ENCODE measurements at regions not wholly inside any gene's neighbourhood (a gene's known extent, or its start where the extent isn't known, plus 50 kb on each side); places are given as distances from the start of the nearest gene placed in this dataset.

DNA sequence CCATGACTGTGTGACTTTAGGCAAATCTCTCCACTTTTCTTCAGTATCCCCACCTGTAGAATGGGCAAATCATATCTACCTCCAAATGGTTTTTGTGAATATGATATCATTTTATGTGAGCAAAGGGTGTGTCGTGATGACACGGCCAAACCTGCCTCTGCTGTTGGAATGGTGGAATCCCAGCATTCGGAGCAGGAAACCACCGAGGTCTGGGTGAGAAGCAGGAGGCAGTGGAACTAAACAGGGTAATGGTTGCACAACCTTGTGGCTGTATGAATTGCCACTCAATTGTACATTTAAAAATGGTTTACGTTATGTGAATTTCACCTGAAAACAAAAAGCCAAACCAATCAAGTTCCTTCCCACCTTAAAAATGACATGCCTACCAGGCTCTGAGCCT lies 131.4 kb upstream of the ZMIZ1 start:
- Histone ChIP-seq H3K36me3 (ENCODE audit: control insufficient read depth, insufficient read depth, low read length) (no peaks in the 10 kb centered on the region), H3K79me2 (ENCODE audit: control insufficient read depth, insufficient read depth, low read length) (no peaks in the 10 kb centered on the region), H2BK15ac (replicated peaks; ENCODE audit: low read depth) (no peak overlapping the region), H3K79me1 (ENCODE audit: low read length) (no peaks in the 10 kb centered on the region), H3K4me1 (ENCODE audit: control insufficient read depth, low read depth, low read length) (peaks cover 4% of the 10 kb centered on the region), H2BK120ac (ENCODE audit: low read depth, low read length) (no peak overlapping the region), H3K27me3 (ENCODE audit: insufficient read depth, low read length, poor library complexity) (no peaks in the 10 kb centered on the region), H4K8ac (ENCODE audit: low read depth, low read length) (no peak overlapping the region), H3K4me3 (ENCODE audit: low read length) (no peak overlapping the region), H3K18ac (ENCODE audit: low read length) (peak overlapping the region; percentile 1), H3K9ac (ENCODE audit: low read length) (no peak overlapping the region), H3K4ac (ENCODE audit: low read depth, low read length) (no peak overlapping the region), H3K23ac (ENCODE audit: low read length) (no peak overlapping the region), H2AK5ac (ENCODE audit: low read length) (no peak overlapping the region), H3K27ac (ENCODE audit: low read depth, low read length) (no peak overlapping the region), H3K4me2 (ENCODE audit: low read length) (no peak overlapping the region), H3K56ac (ENCODE audit: low read length) (peak overlapping the region; percentile 53), H4K5ac (ENCODE audit: low read length) (no peak overlapping the region), H2BK5ac (ENCODE audit: low read length) (no peak overlapping the region)
- DNase-seq = no peak
- no CpG with 5 or more reads among the region's 5 CpGs for WGBS (ENCODE audit: extremely low coverage, insufficient coverage, low lambda C conversion rate)

- no peak overlapping the region for H2BK120ac ChIP-seq (ENCODE audit: low read depth, low read length)
- H2BK5ac ChIP-seq (ENCODE audit: low read length) = peak overlapping the region; percentile 25
- no peak overlapping the region for H3K4me2 ChIP-seq (ENCODE audit: low read length)
- no peaks in the 10 kb centered on the region for H3K79me1 ChIP-seq (ENCODE audit: low read length)
- peaks cover 4% of the 10 kb centered on the region for H3K4me1 ChIP-seq (ENCODE audit: control insufficient read depth, low read depth, low read length)
- H3K79me2 ChIP-seq (ENCODE audit: control insufficient read depth, insufficient read depth, low read length) = no peaks in the 10 kb centered on the region
- no peak overlapping the region for H3K23ac ChIP-seq (ENCODE audit: low read length)
- H3K36me3 ChIP-seq (ENCODE audit: control insufficient read depth, insufficient read depth, low read length) = no peaks in the 10 kb centered on the region
- H4K5ac ChIP-seq (ENCODE audit: low read length) = no peak overlapping the region
- H3K27me3 ChIP-seq (ENCODE audit: insufficient read depth, low read length, poor library complexity) = no peaks in the 10 kb centered on the region
- H3K27ac ChIP-seq (ENCODE audit: low read depth, low read length) = no peak overlapping the region
- WGBS (ENCODE audit: extremely low coverage, insufficient coverage, low lambda C conversion rate) = no CpG with 5 or more reads among the region's 10 CpGs
- DNase-seq = peak; percentile 66
- no peak overlapping the region for H3K9ac ChIP-seq (ENCODE audit: low read length)
- H3K18ac ChIP-seq (ENCODE audit: low read length) = peak overlapping the region; percentile 5
- peak overlapping the region; percentile 25 for H3K56ac ChIP-seq (ENCODE audit: low read length)
- H3K4ac ChIP-seq (ENCODE audit: low read depth, low read length) = no peak overlapping the region
- H4K8ac ChIP-seq (ENCODE audit: low read depth, low read length) = no peak overlapping the region
- H3K4me3 ChIP-seq (ENCODE audit: low read length) = no peak overlapping the region
- H2AK5ac ChIP-seq (ENCODE audit: low read length) = no peak overlapping the region
- H2BK15ac ChIP-seq (replicated peaks; ENCODE audit: low read depth) = no peak overlapping the region
Observed at GRCh38 chr10:78937800-78938694, 130.7 kb upstream of the ZMIZ1 start.

DNA sequence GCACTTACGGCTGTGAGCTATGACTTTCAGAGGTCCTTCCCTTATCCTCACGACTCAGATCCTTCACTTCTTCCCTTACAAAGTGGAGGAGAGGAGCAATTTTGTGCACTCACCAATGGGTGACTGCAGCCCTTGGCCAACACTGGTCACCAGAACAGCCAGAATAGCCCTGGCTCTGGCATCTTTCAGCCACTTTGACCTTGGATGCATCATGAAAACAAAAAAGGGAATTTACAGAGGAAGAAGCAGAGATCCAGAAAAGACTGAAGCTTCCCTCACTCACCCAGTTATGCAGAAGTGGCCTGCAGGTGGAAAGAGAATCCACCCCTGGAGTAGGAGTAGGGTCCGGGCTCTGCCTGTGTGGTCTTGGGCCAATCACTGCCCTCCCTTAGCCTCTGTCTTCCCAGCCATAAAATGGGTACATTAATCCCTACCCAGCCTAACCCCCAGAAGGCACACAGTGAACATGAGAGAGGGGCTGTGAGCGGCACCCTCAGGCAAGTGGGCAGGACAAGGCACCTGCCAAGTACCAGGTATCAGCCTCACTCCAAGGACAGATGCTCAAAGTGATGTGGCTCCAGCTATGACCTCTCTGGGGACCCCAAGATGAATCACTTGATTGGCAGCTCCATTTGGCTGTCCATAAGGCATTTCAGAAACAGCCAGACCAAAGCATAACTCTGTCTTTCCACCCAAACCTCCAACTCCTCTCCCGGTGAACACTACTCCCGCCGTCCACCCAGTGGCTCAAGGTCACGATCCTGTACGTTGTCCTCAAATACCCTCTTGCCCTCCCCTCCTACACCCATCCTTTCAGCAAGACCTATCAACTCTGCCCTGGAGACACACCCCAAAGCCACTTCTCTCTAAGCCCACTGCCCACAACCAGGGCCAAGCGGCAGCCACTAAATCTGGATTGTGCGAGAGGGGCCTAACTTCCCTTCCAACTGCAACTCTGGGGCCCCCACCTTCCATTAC lies 129.8 kb upstream of the ZMIZ1 start:
- Histone ChIP-seq H3K4me1 (ENCODE audit: control insufficient read depth, low read depth, low read length) (peaks cover 4% of the 10 kb centered on the region), H2AK5ac (ENCODE audit: low read length) (peak overlapping the region; percentile 61), H3K18ac (ENCODE audit: low read length) (no peak overlapping the region), H3K4ac (ENCODE audit: low read depth, low read length) (no peak overlapping the region), H2BK120ac (ENCODE audit: low read depth, low read length) (no peak overlapping the region), H3K4me2 (ENCODE audit: low read length) (no peak overlapping the region), H4K8ac (ENCODE audit: low read depth, low read length) (no peak overlapping the region), H3K56ac (ENCODE audit: low read length) (peak overlapping the region; percentile 19), H3K79me1 (ENCODE audit: low read length) (no peaks in the 10 kb centered on the region), H3K79me2 (ENCODE audit: control insufficient read depth, insufficient read depth, low read length) (no peaks in the 10 kb centered on the region), H3K36me3 (ENCODE audit: control insufficient read depth, insufficient read depth, low read length) (no peaks in the 10 kb centered on the region), H3K27ac (ENCODE audit: low read depth, low read length) (no peak overlapping the region), H3K4me3 (ENCODE audit: low read length) (no peak overlapping the region), H3K9ac (ENCODE audit: low read length) (no peak overlapping the region), H3K23ac (ENCODE audit: low read length) (no peak overlapping the region), H2BK5ac (ENCODE audit: low read length) (peak overlapping the region; percentile 25), H4K5ac (ENCODE audit: low read length) (no peak overlapping the region), H2BK15ac (replicated peaks; ENCODE audit: low read depth) (no peak overlapping the region), H3K27me3 (ENCODE audit: insufficient read depth, low read length, poor library complexity) (no peaks in the 10 kb centered on the region)
- no CpG with 5 or more reads among the region's 11 CpGs for WGBS (ENCODE audit: extremely low coverage, insufficient coverage, low lambda C conversion rate)
- DNase-seq = no peak

- WGBS (ENCODE audit: extremely low coverage, insufficient coverage, low lambda C conversion rate) = no CpG with 5 or more reads among the region's 4 CpGs
- no peak for DNase-seq
Observed at GRCh38 chr10:78942091-78942501, 126.7 kb upstream of the ZMIZ1 start.

DNA sequence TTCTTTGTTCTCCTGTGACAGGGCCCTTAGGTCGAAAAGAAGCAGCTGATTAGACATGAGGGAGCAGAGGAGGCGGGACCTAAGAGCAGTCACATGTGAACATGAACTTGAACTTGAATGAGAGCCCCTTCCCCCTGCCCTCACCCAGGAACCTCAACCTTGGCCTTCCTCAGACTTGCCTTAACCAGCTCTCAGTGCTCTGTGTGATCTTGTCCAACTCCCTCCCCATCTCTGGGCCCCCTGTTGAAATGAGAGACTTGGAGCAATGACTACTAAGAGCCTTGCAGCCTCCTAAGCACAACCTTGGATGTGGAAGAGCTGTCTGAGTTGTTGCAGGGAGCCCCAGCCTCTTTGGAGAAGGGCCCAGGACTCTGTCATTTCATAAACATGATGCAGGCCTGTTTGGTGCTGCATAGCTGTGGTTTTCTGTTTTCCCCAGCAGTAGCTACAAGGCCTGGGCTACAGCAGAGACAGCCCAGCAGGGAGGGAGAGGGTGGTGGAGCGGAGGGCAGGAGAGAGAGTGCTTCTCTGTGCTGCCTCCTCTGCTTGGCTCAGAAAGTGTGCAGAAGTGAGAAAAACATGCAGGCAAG lies 123.9 kb upstream of the ZMIZ1 start:
- no peak overlapping the region for H4K5ac ChIP-seq (ENCODE audit: low read length)
- no peak overlapping the region for H2BK15ac ChIP-seq (replicated peaks; ENCODE audit: low read depth)
- DNase-seq = peak; percentile 50
- H3K79me2 ChIP-seq (ENCODE audit: control insufficient read depth, insufficient read depth, low read length) = no peaks in the 10 kb centered on the region
- no peaks in the 10 kb centered on the region for H3K79me1 ChIP-seq (ENCODE audit: low read length)
- no peak overlapping the region for H3K4me3 ChIP-seq (ENCODE audit: low read length)
- no peak overlapping the region for H4K8ac ChIP-seq (ENCODE audit: low read depth, low read length)
- H3K36me3 ChIP-seq (ENCODE audit: control insufficient read depth, insufficient read depth, low read length) = no peaks in the 10 kb centered on the region
- no peak overlapping the region for H3K9ac ChIP-seq (ENCODE audit: low read length)
- H2BK120ac ChIP-seq (ENCODE audit: low read depth, low read length) = no peak overlapping the region
- H3K27me3 ChIP-seq (ENCODE audit: insufficient read depth, low read length, poor library complexity) = no peaks in the 10 kb centered on the region
- no peak overlapping the region for H2BK5ac ChIP-seq (ENCODE audit: low read length)
- no peak overlapping the region for H3K4ac ChIP-seq (ENCODE audit: low read depth, low read length)
- WGBS (ENCODE audit: extremely low coverage, insufficient coverage, low lambda C conversion rate) = no CpG with 5 or more reads among the region's 3 CpGs
- H2AK5ac ChIP-seq (ENCODE audit: low read length) = no peak overlapping the region
- no peak overlapping the region for H3K4me2 ChIP-seq (ENCODE audit: low read length)
- H3K4me1 ChIP-seq (ENCODE audit: control insufficient read depth, low read depth, low read length) = no peaks in the 10 kb centered on the region
- peak overlapping the region; percentile 10 for H3K56ac ChIP-seq (ENCODE audit: low read length)
- no peak overlapping the region for H3K18ac ChIP-seq (ENCODE audit: low read length)
- H3K23ac ChIP-seq (ENCODE audit: low read length) = no peak overlapping the region
- no peak overlapping the region for H3K27ac ChIP-seq (ENCODE audit: low read depth, low read length)

More at GRCh38 chr10:78942091-78942501, 126.7 kb upstream of the ZMIZ1 start:
- H2BK5ac ChIP-seq (ENCODE audit: low read length) = no peak overlapping the region
- no peak overlapping the region for H3K9ac ChIP-seq (ENCODE audit: low read length)
- no peak overlapping the region for H3K4me2 ChIP-seq (ENCODE audit: low read length)
- no peak overlapping the region for H3K4me3 ChIP-seq (ENCODE audit: low read length)
- H3K79me2 ChIP-seq (ENCODE audit: control insufficient read depth, insufficient read depth, low read length) = no peaks in the 10 kb centered on the region
- H3K56ac ChIP-seq (ENCODE audit: low read length) = no peak overlapping the region
- no peaks in the 10 kb centered on the region for H3K36me3 ChIP-seq (ENCODE audit: control insufficient read depth, insufficient read depth, low read length)
- H4K5ac ChIP-seq (ENCODE audit: low read length) = no peak overlapping the region
- no peaks in the 10 kb centered on the region for H3K27me3 ChIP-seq (ENCODE audit: insufficient read depth, low read length, poor library complexity)
- no peak overlapping the region for H2BK15ac ChIP-seq (replicated peaks; ENCODE audit: low read depth)
- H2AK5ac ChIP-seq (ENCODE audit: low read length) = no peak overlapping the region
- H4K8ac ChIP-seq (ENCODE audit: low read depth, low read length) = no peak overlapping the region
- H3K79me1 ChIP-seq (ENCODE audit: low read length) = no peaks in the 10 kb centered on the region
- no peak overlapping the region for H2BK120ac ChIP-seq (ENCODE audit: low read depth, low read length)
- H3K18ac ChIP-seq (ENCODE audit: low read length) = no peak overlapping the region
- no peak overlapping the region for H3K23ac ChIP-seq (ENCODE audit: low read length)
- H3K4me1 ChIP-seq (ENCODE audit: control insufficient read depth, low read depth, low read length) = peaks cover 4% of the 10 kb centered on the region
- H3K27ac ChIP-seq (ENCODE audit: low read depth, low read length) = no peak overlapping the region
- H3K4ac ChIP-seq (ENCODE audit: low read depth, low read length) = no peak overlapping the region

All from mesendoderm (in vitro differentiated cells).